ENCODE measurements at regions not wholly inside any gene's neighbourhood (a gene's known extent, or its start where the extent isn't known, plus 50 kb on each side); places are given as distances from the start of the nearest gene placed in this dataset.
"Not testable (repeated sequence)": the region's sequence is repeated elsewhere in the genome, so short reads cannot be mapped to it uniquely, and the experiment has no call there.

GRCh38 chr10:11663763-11664555 lies 52.5 kb upstream of the USP6NL start:
- Histone ChIP-seq H3K4me3 (ENCODE audit: insufficient read depth, low read length) (no peak overlapping the region), H3K36me3 (ENCODE audit: insufficient read depth, low read length) (no peaks in the 10 kb centered on the region), H3K27me3 (ENCODE audit: insufficient read depth, low read length) (peaks cover 28% of the 10 kb centered on the region), H4K20me1 (ENCODE audit: insufficient read depth, low read length) (no peaks in the 10 kb centered on the region), H3K27ac (ENCODE audit: low read depth, low read length) (no peak overlapping the region), H3K4me1 (ENCODE audit: insufficient read depth, low read length) (no peaks in the 10 kb centered on the region), H3K79me2 (ENCODE audit: insufficient read depth, low read length) (no peaks in the 10 kb centered on the region), H3K4me2 (ENCODE audit: insufficient read depth, low read length) (no peak overlapping the region), H3K9me3 (ENCODE audit: low read depth, low read length) (no peaks in the 10 kb centered on the region), H2AFZ (ENCODE audit: low read length) (no peak overlapping the region)
- DNase-seq (ENCODE audit: insufficient read length, low spot score, missing footprints), result peak; percentile 62
- no peak for TF ChIP-seq CTCF (IDR thresholded peaks at IDR 0.05; ENCODE audit: extremely low read depth, low read depth, low read length)

GRCh38 chr10:11663126-11663515 lies 51.7 kb upstream of the USP6NL start:
- not testable (repeated sequence) for H3K4me3 ChIP-seq (ENCODE audit: insufficient read depth, low read length); H3K36me3 ChIP-seq (ENCODE audit: insufficient read depth, low read length); H3K4me2 ChIP-seq (ENCODE audit: insufficient read depth, low read length); H3K79me2 ChIP-seq (ENCODE audit: insufficient read depth, low read length); DNase-seq (ENCODE audit: insufficient read length, low spot score, missing footprints); H2AFZ ChIP-seq (ENCODE audit: low read length); H4K20me1 ChIP-seq (ENCODE audit: insufficient read depth, low read length); H3K27ac ChIP-seq (ENCODE audit: low read depth, low read length); H3K4me1 ChIP-seq (ENCODE audit: insufficient read depth, low read length); H3K9me3 ChIP-seq (ENCODE audit: low read depth, low read length)
- peaks cover 31% of the 10 kb centered on the region for H3K27me3 ChIP-seq (ENCODE audit: insufficient read depth, low read length)

- H3K36me3 ChIP-seq (ENCODE audit: insufficient read depth, low read length), result no peaks in the 10 kb centered on the region
- H3K79me2 ChIP-seq (ENCODE audit: insufficient read depth, low read length), result no peaks in the 10 kb centered on the region
- H3K4me1 ChIP-seq (ENCODE audit: insufficient read depth, low read length), result no peaks in the 10 kb centered on the region
- peak overlapping the region; percentile 27 for H3K4me2 ChIP-seq (ENCODE audit: insufficient read depth, low read length)
- H3K4me3 ChIP-seq (ENCODE audit: insufficient read depth, low read length), result no peak overlapping the region
- no peaks in the 10 kb centered on the region for H3K9me3 ChIP-seq (ENCODE audit: low read depth, low read length)
- peaks cover 31% of the 10 kb centered on the region for H3K27me3 ChIP-seq (ENCODE audit: insufficient read depth, low read length)
- H2AFZ ChIP-seq (ENCODE audit: low read length), result no peak overlapping the region
- no peak for DNase-seq (ENCODE audit: insufficient read length, low spot score, missing footprints)
- no peak overlapping the region for H3K27ac ChIP-seq (ENCODE audit: low read depth, low read length)
- no peaks in the 10 kb centered on the region for H4K20me1 ChIP-seq (ENCODE audit: insufficient read depth, low read length)
- no peak for TF ChIP-seq CTCF (IDR thresholded peaks at IDR 0.05; ENCODE audit: extremely low read depth, low read depth, low read length)
These were observed 50.0 kb upstream of the USP6NL start for GRCh38 chr10:11661441-11661840.

Measured in osteoblast (primary cell).